Spleen (tissue), 11 donors: ENCODE measurements at regions not wholly inside any gene's neighbourhood (a gene's known extent, or its start where the extent isn't known, plus 50 kb on each side); places are given as distances from the start of the nearest gene placed in this dataset.
A peak's percentile ranks its signal among the peaks of the same experiment; 100 is the strongest.

ENCODE experiments used
- DNase-seq: peaks from one replicate; pipeline ENCODE4 v3.0.0-alpha.2; 2020
- H3K27ac ChIP-seq, 8 donors: fragments of 200-600 bp; sonication (generic) in 7 of 8; 1 replicate in 4 of 8; 2 replicates in 4 of 8; pipeline versions ENCODE4 v1.5.0 to v1.8.0; 2016 to 2021; ENCODE audit warnings: inconsistent platforms in 4 of 8, mild to moderate bottlenecking in 4 of 8, moderate library complexity in 1 of 8
- H3K27me3 ChIP-seq, 7 donors: fragments of 200-600 bp; sonication (generic) in 6 of 7; replicated peaks in 1 of 7; 1 replicate in 4 of 7; 2 replicates in 3 of 7; pipeline versions ENCODE4 v1.5.0 to v1.8.0; 2016 to 2021; ENCODE audit warnings: inconsistent platforms in 3 of 7, mild to moderate bottlenecking in 1 of 7
- H3K36me3 ChIP-seq, 6 donors: fragments of 200-600 bp; sonication (generic) in 5 of 6; 1 replicate in 4 of 6; 2 replicates in 2 of 6; pipeline versions ENCODE4 v1.5.0 to v1.8.0; 2016 to 2021; ENCODE audit warnings: inconsistent platforms in 2 of 6
- H3K4me1 ChIP-seq, 6 donors: fragments of 200-600 bp; sonication (generic) in 5 of 6; 1 replicate in 3 of 6; 2 replicates in 3 of 6; pipeline versions ENCODE4 v1.5.0 to v1.8.0; 2016 to 2021; ENCODE audit warnings: inconsistent platforms in 3 of 6
- H3K4me3 ChIP-seq, 8 donors: fragments of 200-600 bp; sonication (generic) in 7 of 8; 1 replicate in 4 of 8; 2 replicates in 4 of 8; pipeline versions ENCODE4 v1.5.0 to v1.8.0; 2016 to 2021; ENCODE audit warnings: inconsistent platforms in 4 of 8, mild to moderate bottlenecking in 4 of 8, moderate library complexity in 2 of 8
- H3K9me3 ChIP-seq, 8 donors: fragments of 200-600 bp; sonication (generic) in 7 of 8; 1 replicate in 4 of 8; 2 replicates in 4 of 8; pipeline versions ENCODE4 v1.5.0 to v1.8.0; 2016 to 2021; ENCODE audit warnings: inconsistent platforms in 4 of 8
- CTCF ChIP-seq, 11 experiments: fragments of 200-600 bp in 7 of 11; fragments of 450-650 bp in 4 of 11; sonication (generic) in 4 of 11; IDR thresholded peaks in 8 of 11; conservative IDR thresholded peaks in 3 of 11; 1 replicate in 7 of 11; 2 replicates in 4 of 11; pipeline versions ENCODE4 v1.4.0 to v1.8.0; 2016 to 2021; ENCODE audit warnings: antibody characterized with exemption in 11 of 11, inconsistent platforms in 4 of 11, mild to moderate bottlenecking in 1 of 11
- POLR2A ChIP-seq, 3 donors: fragments of 450-650 bp; IDR thresholded peaks; one replicate each; pipeline ENCODE4 v1.5.1; 2017; ENCODE audit warnings: antibody characterized with exemption in 3 of 3, mild to moderate bottlenecking in 1 of 3
- POLR2AphosphoS5 ChIP-seq, 3 donors: sonication (generic); formaldehyde crosslinking; IDR thresholded peaks; one replicate each; pipeline ENCODE4 v1.5.1; 2017; ENCODE audit warnings: antibody characterized with exemption in 3 of 3
- WGBS, 5 donors: extraction: QIAGEN DNeasy Blood & Tissue Kit in 3 of 5; methylation state at CpG; one replicate each; pipeline versions ENCODE4 v1.1.5 to v1.1.7; 2013 to 2018; 5-methylcytosine and 5-hydroxymethylcytosine counted together
- intact Hi-C: fragments of 100-400 bp; cut with DNase I; formaldehyde crosslinking; loops from one replicate; pipeline ENCODE4 v1.15.0; 2023; ENCODE audit warnings: low total_unique reads
- donor health status: healthy with polysubstance abuse.
- donor health status: DM: no; HTN: no; CAD: no; lungs with moderate emphysema.
- donor health status: DM: no; HTN: no; CAD: no.
- donor health status: Bipolar disorder and iron deficiency.
- donor health status: healthy.
- donor health status: DM: no; HTN: no; CAD: no.
- donor health status: DM: yes; HTN: yes; CAD: no.

GRCh38 chr9:16132513-16132912 lies 579.7 kb downstream of the CCDC171 start:
- DNase-seq: no peak
- Histone ChIP-seq H3K9me3 (peaks cover 0 to 9% (median 0%) of the 10 kb centered on the region in 8 donors), H3K4me3 (no peak overlapping the region), H3K27ac (no peak overlapping the region), H3K4me1 (no peaks in the 10 kb centered on the region), H3K36me3 (no peaks in the 10 kb centered on the region), H3K27me3 (peaks cover 0 to 10% (median 0%) of the 10 kb centered on the region in 7 donors)
- intact Hi-C loops: no loop called here
- WGBS, 5 donors: 85 to 94% (median 89%) methylated on average over 6 of the region's 6 CpGs
- TF ChIP-seq CTCF (IDR thresholded peaks at IDR 0.05 in 8 of 11, conservative IDR thresholded peaks at IDR 0.05 in 3 of 11) (no peak), POLR2AphosphoS5 (IDR thresholded peaks at IDR 0.05) (no peak), POLR2A (IDR thresholded peaks at IDR 0.05) (no peak)

- intact Hi-C loops: no loop called here
- no peak for DNase-seq
Measured at GRCh38 chr9:16133032-16133431, 580.2 kb downstream of the CCDC171 start.

GRCh38 chr9:16133556-16134227 lies 580.8 kb downstream of the CCDC171 start:
- 31 to 37% (median 33%) methylated on average over 18 to 19 of the region's 19 CpGs for WGBS, 5 donors
- Histone ChIP-seq H3K9me3 (peaks cover 0 to 9% (median 0%) of the 10 kb centered on the region in 8 donors), H3K36me3 (no peaks in the 10 kb centered on the region), H3K4me1 (no peaks in the 10 kb centered on the region), H3K4me3 (no peak overlapping the region), H3K27me3 (peaks cover 0 to 10% (median 0%) of the 10 kb centered on the region in 7 donors), H3K27ac (no peak overlapping the region)
- DNase-seq: no peak
- intact Hi-C loops: no loop called here
- TF ChIP-seq CTCF (IDR thresholded peaks at IDR 0.05 in 8 of 11, conservative IDR thresholded peaks at IDR 0.05 in 3 of 11) (peak in 7 of 11 experiments; percentile 15 to 42 (median 36)), POLR2A (IDR thresholded peaks at IDR 0.05) (no peak), POLR2AphosphoS5 (IDR thresholded peaks at IDR 0.05) (no peak)

More at GRCh38 chr9:16133032-16133431, 580.2 kb downstream of the CCDC171 start:
- no peak for TF ChIP-seq POLR2AphosphoS5 (IDR thresholded peaks at IDR 0.05)
- TF ChIP-seq CTCF (IDR thresholded peaks at IDR 0.05 in 8 of 11, conservative IDR thresholded peaks at IDR 0.05 in 3 of 11): no peak
- TF ChIP-seq POLR2A (IDR thresholded peaks at IDR 0.05): no peak
- Histone ChIP-seq H3K27me3 (peaks cover 0 to 10% (median 0%) of the 10 kb centered on the region in 7 donors), H3K9me3 (peaks cover 0 to 9% (median 0%) of the 10 kb centered on the region in 8 donors), H3K27ac (no peak overlapping the region), H3K4me3 (no peak overlapping the region), H3K36me3 (no peaks in the 10 kb centered on the region), H3K4me1 (no peaks in the 10 kb centered on the region)

- Histone ChIP-seq H3K27ac (no peak overlapping the region), H3K36me3 (no peaks in the 10 kb centered on the region), H3K4me1 (no peaks in the 10 kb centered on the region), H3K9me3 (peaks cover 0 to 5% (median 0%) of the 10 kb centered on the region in 8 donors), H3K4me3 (no peak overlapping the region), H3K27me3 (peaks cover 0 to 10% (median 0%) of the 10 kb centered on the region in 7 donors)
- TF ChIP-seq POLR2AphosphoS5 (IDR thresholded peaks at IDR 0.05) (no peak), CTCF (IDR thresholded peaks at IDR 0.05 in 8 of 11, conservative IDR thresholded peaks at IDR 0.05 in 3 of 11) (no peak), POLR2A (IDR thresholded peaks at IDR 0.05) (no peak)
- DNase-seq: no peak
- 72 to 83% (median 79%) methylated on average over 4 of the region's 4 CpGs for WGBS, 5 donors
- intact Hi-C loops: no loop called here
Measured at GRCh38 chr9:16134351-16134750, 581.5 kb downstream of the CCDC171 start.
